ENCODE measurements at regions not wholly inside any gene's neighbourhood (a gene's known extent, or its start where the extent isn't known, plus 50 kb on each side); places are given as distances from the start of the nearest gene placed in this dataset.

- ChIA-PET CTCF (no interaction called here), POLR2A (no interaction called here)
- no peak overlapping the region for H3K27ac ChIP-seq (ENCODE audit: extremely low read depth, low read depth, low read length)
- H3K9me3 ChIP-seq (ENCODE audit: control insufficient read depth, insufficient read depth, low read depth, low read length): no peaks in the 10 kb centered on the region
- no peak overlapping the region for H3K4me3 ChIP-seq (ENCODE audit: low read depth, low read length)
- TF ChIP-seq ZNF843 (tag by site-specific recombination; IDR thresholded peaks at IDR 0.05) (no peak), ZNF529 (tag by site-specific recombination; IDR thresholded peaks at IDR 0.05; ENCODE audit: insufficient replicate concordance) (no peak), ZNF677 (tag by site-specific recombination; IDR thresholded peaks at IDR 0.05) (no peak), ZNF426 (tag by site-specific recombination; IDR thresholded peaks at IDR 0.05) (no peak), ZNF830 (tag by site-specific recombination; IDR thresholded peaks at IDR 0.05; ENCODE audit: low read depth) (no peak)
- TF ChIP-seq, protein P1, sequence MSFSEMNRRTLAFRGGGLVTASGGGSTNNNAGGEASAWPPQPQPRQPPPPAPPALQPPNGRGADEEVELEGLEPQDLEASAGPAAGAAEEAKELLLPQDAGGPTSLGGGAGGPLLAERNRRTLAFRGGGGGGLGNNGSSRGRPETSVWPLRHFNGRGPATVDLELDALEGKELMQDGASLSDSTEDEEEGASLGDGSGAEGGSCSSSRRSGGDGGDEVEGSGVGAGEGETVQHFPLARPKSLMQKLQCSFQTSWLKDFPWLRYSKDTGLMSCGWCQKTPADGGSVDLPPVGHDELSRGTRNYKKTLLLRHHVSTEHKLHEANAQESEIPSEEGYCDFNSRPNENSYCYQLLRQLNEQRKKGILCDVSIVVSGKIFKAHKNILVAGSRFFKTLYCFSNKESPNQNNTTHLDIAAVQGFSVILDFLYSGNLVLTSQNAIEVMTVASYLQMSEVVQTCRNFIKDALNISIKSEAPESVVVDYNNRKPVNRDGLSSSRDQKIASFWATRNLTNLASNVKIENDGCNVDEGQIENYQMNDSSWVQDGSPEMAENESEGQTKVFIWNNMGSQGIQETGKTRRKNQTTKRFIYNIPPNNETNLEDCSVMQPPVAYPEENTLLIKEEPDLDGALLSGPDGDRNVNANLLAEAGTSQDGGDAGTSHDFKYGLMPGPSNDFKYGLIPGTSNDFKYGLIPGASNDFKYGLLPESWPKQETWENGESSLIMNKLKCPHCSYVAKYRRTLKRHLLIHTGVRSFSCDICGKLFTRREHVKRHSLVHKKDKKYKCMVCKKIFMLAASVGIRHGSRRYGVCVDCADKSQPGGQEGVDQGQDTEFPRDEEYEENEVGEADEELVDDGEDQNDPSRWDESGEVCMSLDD (tag by site-specific recombination; IDR thresholded peaks at IDR 0.05): no peak
- no peaks in the 10 kb centered on the region for H3K36me3 ChIP-seq (ENCODE audit: control insufficient read depth in 2 of 2, insufficient read depth in 1 of 2, low read length in 2 of 2)
- H3K4me1 ChIP-seq (ENCODE audit: control insufficient read depth, insufficient read depth, low read length): no peaks in the 10 kb centered on the region
Measured at GRCh38 chr2:34199971-34200370, 600.9 kb upstream of the FAM98A start.

DNA sequence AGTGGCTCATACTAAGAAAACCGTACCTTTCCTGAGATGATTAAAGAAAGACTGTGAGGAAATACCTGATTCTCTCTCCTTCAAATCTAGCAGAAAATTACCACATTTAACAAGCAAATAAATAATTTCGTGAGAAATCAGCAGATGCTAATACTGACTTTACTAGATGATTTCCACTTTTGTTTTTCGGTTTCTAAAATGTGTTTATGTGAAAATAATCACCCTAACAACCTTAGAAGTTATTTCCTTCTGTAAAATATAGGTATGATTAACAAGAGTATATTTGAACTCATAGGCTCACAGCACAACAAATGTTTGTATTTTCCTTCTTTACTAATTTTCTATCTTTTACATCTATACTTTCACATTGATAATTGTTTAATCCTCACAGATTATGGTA, 594.1 kb upstream of the FAM98A start:
- Histone ChIP-seq H3K4me3 (ENCODE audit: low read depth, low read length) (no peak overlapping the region), H3K36me3 (ENCODE audit: control insufficient read depth in 2 of 2, insufficient read depth in 1 of 2, low read length in 2 of 2) (no peaks in the 10 kb centered on the region), H3K9me3 (ENCODE audit: control insufficient read depth, insufficient read depth, low read depth, low read length) (no peaks in the 10 kb centered on the region), H3K27ac (ENCODE audit: extremely low read depth, low read depth, low read length) (no peak overlapping the region), H3K4me1 (ENCODE audit: control insufficient read depth, insufficient read depth, low read length) (no peaks in the 10 kb centered on the region)
- POLR2A ChIA-PET: no interaction called here
- CTCF ChIA-PET: no interaction called here
- TF ChIP-seq ZNF324 (tag by site-specific recombination; IDR thresholded peaks at IDR 0.05): no peak
- no peak for TF ChIP-seq ZSCAN30 (tag by site-specific recombination; IDR thresholded peaks at IDR 0.05)
- TF ChIP-seq, protein P2, sequence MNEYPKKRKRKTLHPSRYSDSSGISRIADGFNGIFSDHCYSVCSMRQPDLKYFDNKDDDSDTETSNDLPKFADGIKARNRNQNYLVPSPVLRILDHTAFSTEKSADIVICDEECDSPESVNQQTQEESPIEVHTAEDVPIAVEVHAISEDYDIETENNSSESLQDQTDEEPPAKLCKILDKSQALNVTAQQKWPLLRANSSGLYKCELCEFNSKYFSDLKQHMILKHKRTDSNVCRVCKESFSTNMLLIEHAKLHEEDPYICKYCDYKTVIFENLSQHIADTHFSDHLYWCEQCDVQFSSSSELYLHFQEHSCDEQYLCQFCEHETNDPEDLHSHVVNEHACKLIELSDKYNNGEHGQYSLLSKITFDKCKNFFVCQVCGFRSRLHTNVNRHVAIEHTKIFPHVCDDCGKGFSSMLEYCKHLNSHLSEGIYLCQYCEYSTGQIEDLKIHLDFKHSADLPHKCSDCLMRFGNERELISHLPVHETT (tag by site-specific recombination; IDR thresholded peaks at IDR 0.05): no peak
- no peak for TF ChIP-seq GFI1B (tag by site-specific recombination; IDR thresholded peaks at IDR 0.05)
- TF ChIP-seq SP7 (tag by site-specific recombination; IDR thresholded peaks at IDR 0.05): no peak
- TF ChIP-seq BCL11B (tag by site-specific recombination; IDR thresholded peaks at IDR 0.05; ENCODE audit: low read depth): no peak
- TF ChIP-seq ZNF416 (tag by site-specific recombination; IDR thresholded peaks at IDR 0.05): no peak
- no peak for TF ChIP-seq ZNF660 (tag by site-specific recombination; IDR thresholded peaks at IDR 0.05)
- no peak for TF ChIP-seq ZNF140 (tag by site-specific recombination; IDR thresholded peaks at IDR 0.05)

- Histone ChIP-seq H3K9me3 (ENCODE audit: control insufficient read depth, insufficient read depth, low read depth, low read length) (no peaks in the 10 kb centered on the region), H3K36me3 (ENCODE audit: control insufficient read depth in 2 of 2, insufficient read depth in 1 of 2, low read length in 2 of 2) (no peaks in the 10 kb centered on the region), H3K27ac (ENCODE audit: extremely low read depth, low read depth, low read length) (no peak overlapping the region), H3K4me3 (ENCODE audit: low read depth, low read length) (no peak overlapping the region), H3K4me1 (ENCODE audit: control insufficient read depth, insufficient read depth, low read length) (no peaks in the 10 kb centered on the region)
- POLR2A ChIA-PET: no interaction called here
- CTCF ChIA-PET: no interaction called here
- TF ChIP-seq ZBTB48 (tag by site-specific recombination; IDR thresholded peaks at IDR 0.05) (no peak), ZNF132 (tag by site-specific recombination; IDR thresholded peaks at IDR 0.05; ENCODE audit: borderline replicate concordance) (no peak), ZNF394 (tag by site-specific recombination; IDR thresholded peaks at IDR 0.05; ENCODE audit: borderline replicate concordance) (no peak), ZNF2 (tag by site-specific recombination; IDR thresholded peaks at IDR 0.05) (no peak), SP2 (tag by site-specific recombination; IDR thresholded peaks at IDR 0.05) (no peak), GLIS2 (tag by site-specific recombination; IDR thresholded peaks at IDR 0.05) (no peak), REST (tag by site-specific recombination; IDR thresholded peaks at IDR 0.05) (no peak), ZNF121 (tag by site-specific recombination; IDR thresholded peaks at IDR 0.05) (no peak), ZFP3 (tag by site-specific recombination; IDR thresholded peaks at IDR 0.05; ENCODE audit: low read depth) (no peak), ZNF624 (tag by site-specific recombination; IDR thresholded peaks at IDR 0.05) (no peak), ZNF664 (tag by site-specific recombination; IDR thresholded peaks at IDR 0.05) (no peak)
Measured at GRCh38 chr2:34188464-34189303, 589.6 kb upstream of the FAM98A start.

Data from HEK293 (cell line).